HL-60/S4 treated with phorbol 12-myristate 13-acetate at 8.2 ng/mL for 4 days and 3 days (cell line): ENCODE measurements at regions not wholly inside any gene's neighbourhood (a gene's known extent, or its start where the extent isn't known, plus 50 kb on each side); places are given as distances from the start of the nearest gene placed in this dataset.

Experiments used
- in situ Hi-C: fragments of 300-500 bp; cut with MboI; formaldehyde crosslinking; loops from 2 replicates; pipeline ENCODE4 v1.15.0; 2022; ENCODE audit warnings: low sequenced_read_pairs

DNA sequence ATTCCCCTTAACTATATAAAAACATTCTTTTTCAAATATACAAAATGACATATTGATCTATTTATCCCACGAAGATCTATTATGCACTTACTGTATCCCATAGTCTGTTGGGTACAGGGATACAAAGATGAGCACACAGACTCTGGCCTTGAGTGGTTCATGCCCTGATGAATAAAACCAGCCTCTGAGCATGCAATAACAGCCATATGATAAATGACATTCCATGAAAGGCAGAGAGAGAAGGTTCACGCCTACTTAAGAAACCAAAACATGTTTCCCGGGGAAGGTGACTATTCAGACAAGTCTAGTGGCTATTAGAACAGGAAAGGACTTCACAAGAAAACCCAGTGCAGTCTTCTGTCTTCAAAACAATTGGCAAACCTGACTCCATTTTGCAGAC lies 406.2 kb upstream of the BRINP1 start:
- in situ Hi-C loops = no loop called here

DNA sequence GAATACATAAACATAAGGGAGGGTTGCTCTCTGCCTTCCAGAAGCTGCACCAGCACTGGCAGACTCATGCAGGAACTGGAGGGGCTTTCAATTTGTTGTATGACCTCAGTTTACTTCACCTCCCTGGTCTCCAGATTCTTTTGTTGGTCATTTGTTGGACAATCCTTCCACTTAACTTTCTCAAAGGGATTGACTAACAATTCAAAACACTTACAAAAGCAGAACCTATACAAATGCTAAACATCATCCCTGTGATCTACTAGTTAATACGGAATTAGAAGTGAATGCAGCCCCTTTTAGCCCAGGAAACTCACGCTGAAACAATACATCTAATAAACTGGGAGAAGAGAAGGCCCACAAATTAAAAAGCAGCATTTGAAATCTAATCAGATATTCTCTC lies 404.6 kb upstream of the BRINP1 start:
- in situ Hi-C loops = no loop called here

DNA sequence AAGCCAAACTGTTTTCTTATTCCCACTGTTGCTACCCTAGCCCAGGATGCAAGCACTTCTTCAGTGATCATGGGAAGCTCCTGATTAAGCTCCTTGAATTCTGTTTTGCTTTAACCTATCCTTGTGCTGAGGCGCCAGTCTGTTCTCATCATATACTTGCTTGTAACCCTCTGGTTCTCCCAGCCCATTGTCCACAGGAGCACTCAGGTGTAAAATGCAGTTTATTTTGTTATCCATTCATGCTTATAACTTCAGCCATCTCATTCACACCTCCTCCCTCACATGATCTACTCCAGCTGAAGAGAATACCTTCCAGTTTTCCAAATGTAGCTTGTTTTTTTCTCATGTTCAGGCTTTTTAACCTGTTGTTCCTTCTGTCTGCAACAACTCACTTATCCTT lies 402.1 kb upstream of the BRINP1 start:
- in situ Hi-C loops = no loop called here

DNA sequence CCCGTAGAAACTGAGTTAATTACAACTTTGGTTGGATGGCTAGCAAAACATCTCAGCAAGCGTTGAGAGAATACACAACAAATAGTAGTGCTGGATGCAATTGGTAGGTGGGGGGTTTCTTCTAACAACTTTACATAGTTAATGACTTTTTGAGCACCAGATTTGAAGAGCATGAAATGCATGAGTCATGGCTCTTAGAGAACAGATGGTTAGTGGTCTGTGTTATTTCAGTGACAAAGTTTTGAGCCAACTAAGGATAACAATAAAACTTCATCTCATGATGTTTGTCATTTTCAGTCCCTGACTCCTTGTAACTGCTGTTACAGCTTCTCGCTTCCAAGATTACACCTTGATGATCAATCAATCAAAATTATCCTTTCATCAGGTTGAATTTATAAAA lies 399.0 kb upstream of the BRINP1 start:
- in situ Hi-C loops = no loop called here

DNA sequence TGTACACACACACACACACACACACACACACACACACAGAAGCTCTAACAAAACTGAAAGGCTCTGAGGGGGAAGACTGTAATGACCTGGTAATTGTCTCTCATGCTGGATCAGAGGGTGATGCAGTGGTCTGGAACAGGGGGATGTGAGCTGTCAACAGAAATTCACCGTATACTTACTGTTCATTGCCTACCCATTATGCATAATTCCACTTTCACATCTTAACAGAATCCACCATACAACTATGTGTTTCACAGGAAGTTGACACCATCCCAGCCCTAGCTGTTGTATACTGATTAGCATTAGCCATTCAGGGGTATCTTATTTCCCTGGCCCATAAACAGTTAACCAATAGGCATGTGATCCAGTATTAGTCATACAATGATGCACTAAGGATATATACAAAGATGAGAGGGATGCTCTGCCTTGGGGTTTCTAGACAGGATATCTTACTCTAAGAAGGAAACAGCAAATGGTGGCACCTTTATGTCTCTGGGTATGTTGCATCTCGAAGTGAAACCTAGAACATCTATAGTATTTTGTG lies 396.5 kb upstream of the BRINP1 start:
- in situ Hi-C loops = no loop called here

DNA sequence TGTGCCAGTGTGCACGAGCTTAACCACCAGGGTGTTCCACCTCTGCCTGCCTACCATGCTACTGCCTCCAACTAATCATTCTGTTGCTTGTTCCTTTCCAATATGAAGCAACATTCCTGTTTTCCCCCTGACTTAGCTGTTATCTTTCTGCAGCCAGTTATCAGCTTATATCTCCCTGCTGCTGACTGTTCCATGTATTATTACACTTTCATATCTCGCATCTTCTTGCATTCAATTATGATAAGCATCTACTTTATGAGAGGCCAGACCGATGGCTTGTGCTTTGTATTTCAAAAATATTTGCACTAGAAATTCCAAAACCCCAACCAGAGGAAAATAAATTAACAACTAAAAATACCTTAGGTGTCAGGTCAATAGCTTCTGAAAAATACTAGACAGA lies 394.0 kb upstream of the BRINP1 start:
- in situ Hi-C loops = no loop called here

DNA sequence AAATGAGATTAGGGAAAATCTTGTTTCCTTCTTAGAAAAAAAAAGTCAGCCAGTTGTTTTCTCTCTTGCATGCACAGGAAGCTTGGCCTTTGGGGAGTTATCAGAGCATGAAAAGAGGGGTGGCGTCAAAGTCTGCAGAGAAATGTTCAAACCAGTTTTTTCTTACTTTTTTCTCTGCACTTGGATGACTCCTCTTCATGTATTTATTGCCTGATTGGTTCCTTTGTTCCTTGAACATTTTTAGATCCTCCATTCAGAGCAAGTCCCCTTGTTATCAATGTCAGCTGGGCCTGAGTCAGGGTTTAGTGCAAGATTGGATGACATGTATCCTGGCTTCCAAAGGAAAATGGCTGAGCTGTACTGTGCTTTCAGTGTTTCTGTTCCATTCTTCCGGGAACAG lies 392.6 kb upstream of the BRINP1 start:
- in situ Hi-C loops = no loop called here

DNA sequence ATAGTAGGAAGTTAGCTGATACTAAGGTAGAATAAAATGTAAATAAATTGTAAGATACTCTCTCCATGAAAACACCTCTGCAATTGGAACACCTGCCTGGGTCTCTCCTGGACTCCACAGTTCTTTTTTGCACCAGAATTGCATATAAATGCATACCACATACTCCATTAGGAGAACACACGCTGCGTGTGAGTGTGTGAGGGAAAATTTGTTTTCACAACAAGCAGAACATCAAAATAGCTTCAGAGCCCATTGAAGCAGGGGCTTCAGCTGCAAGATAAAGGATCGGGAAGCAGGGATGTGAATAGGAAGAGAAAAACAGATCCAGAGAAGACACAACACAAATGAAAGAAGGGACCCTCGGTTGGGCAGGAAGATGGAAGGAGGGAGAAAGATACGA lies 389.8 kb upstream of the BRINP1 start:
- in situ Hi-C loops = no loop called here

DNA sequence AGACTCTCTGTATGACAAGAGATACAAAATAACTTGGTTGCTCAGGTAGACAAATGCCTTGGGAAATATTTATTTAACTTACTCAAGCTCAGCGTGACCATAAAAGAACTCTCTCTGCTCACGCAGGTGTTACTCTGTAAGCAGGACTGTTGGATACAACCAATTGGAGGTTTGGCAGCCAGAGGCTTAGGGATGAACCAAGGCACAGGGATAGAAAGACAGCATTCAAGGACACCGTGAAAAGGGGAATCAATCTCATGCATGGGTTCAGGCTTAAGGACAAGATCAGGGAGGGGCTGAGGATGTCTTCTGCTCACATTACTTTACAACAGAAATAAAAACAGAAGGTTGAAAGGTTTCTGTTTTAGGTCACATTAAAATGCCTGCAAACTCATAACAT lies 389.0 kb upstream of the BRINP1 start:
- in situ Hi-C loops = no loop called here

DNA sequence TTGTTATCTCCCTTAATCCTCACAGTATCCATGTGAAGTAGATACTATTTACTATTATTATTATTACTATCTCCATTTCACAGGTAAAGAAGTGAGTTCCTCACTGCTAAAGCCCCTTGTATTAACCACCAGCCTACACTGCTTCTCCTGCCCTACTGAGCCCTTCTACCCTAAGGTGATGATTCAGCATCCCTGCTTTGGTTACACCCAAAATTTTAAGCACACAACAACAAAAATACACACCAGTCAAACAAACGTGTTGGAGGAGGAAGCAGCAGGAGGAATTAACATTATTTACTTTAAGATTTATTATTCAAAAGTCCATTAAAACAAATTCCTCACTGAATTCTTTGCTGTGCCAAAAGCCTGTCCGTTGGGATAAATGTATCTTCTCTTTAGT lies 370.2 kb upstream of the BRINP1 start:
- in situ Hi-C loops = no loop called here

DNA sequence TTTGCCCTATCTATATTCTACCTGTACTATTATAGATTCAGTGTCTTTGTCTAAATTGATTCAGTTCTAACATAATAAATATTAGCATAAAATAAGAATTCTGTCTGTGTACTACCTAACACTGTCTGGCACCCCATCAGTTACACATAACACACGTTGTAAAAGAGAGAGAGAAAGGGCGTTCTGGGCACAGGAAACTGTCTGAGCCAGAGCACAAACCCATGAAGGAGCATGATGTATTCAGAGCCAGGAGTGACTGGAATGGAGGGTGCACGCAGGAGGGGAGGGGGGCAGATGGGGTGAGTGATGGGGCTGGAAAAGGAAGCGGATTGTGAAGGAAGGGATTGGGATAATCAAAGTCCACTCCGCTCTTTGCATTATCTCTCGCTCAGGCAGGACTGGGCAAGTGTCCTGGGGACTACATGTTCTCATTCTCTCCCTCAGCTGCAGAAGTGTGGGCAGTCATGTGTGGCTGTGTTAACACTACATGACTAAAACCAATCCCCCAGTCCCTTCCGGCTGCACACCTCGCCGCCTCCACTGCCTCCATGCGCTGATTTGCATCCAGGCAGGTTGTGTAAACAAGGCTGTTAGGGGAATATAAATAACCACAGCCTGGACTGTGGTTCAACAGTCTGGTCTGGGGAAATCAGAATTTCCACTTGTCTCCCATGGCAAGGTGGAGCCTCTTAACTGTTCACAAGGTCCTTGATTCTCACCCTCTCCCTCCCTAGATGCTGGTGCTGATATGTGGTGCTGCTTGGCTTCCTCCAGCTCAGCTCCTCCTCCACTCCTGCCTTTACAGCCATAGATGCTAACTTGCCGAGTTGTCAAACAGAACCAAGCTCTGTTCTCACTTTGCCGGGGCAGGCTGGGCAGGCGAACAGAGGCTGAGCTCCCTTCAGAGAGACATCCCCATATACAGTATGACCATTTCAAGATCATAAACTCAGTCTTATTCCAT lies 367.5 kb upstream of the BRINP1 start:
- in situ Hi-C loops = no loop called here

DNA sequence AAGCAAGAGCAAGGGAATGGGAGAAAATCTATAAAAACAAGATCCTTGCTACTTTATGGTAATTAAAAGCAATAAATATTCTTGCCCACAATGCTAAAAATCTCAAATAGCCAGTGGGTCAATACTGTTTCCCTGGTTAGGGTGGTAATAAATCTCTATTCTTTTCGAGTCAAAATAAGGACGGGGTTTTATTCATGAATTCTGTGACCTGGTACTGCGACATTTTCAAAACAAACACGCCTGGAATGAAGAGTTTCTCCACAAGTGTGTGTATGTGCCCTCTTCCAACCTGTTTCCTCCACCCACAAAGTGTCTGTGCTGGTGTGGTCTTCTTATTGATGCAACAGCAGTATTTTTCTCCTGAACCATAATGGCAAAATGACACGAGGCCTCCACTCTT lies 358.8 kb upstream of the BRINP1 start:
- in situ Hi-C loops = no loop called here

DNA sequence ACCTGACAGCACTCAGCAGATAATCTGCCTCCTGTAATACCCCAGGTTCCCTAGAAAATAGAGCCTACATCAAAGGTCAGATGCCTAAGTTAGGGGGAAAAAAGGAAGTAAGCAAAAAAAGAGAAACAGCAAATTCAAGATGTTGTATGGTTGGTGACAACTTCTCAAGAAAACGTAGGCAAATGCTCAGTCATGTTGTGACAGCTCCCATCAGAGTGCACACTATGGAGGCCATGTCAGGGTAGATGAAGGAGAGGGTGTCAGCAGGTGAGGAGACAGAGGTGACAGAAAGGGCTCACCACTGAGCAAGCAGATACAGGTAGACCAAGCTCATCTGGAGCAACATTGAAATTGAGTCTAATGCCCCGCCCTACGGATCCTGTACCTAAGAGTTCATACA lies 356.8 kb upstream of the BRINP1 start:
- in situ Hi-C loops = no loop called here

DNA sequence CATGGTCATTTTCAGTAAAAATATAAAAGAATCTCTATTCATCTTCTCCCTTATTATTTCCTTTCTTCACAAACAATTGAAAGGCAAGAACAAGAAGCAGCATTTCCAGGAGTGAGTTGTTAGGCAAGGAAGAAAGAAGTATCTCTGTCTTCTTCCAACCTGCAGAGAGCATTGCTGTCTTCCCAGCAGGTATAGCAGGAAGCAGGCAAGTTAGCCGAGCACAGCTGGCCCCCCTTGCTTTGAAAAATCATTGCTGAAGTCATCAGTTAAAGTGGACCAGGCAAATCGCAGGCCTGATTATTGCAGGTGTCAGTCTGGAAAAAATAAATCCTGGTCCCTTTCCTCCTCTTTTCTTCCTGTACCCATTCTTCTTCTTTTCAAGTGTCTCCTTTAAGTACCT lies 353.1 kb upstream of the BRINP1 start:
- in situ Hi-C loops = no loop called here

DNA sequence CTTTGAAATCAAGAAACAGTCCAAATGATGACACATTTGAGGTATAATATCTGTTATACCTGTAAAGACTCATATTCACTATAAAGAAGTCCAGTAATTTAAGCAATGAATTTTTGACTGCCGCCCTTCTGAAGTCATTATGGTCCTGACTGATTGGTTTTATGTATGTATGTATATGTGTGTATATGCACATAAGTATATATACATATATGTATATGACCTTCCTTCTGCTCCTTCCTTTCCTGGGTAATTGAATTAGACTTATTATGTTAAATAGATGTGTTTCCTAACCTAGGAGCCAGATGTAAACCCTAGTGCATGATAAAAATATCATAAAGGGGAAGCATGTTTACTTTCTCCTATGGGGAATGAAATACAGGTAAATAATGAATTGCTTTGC lies 343.1 kb upstream of the BRINP1 start:
- in situ Hi-C loops = no loop called here

DNA sequence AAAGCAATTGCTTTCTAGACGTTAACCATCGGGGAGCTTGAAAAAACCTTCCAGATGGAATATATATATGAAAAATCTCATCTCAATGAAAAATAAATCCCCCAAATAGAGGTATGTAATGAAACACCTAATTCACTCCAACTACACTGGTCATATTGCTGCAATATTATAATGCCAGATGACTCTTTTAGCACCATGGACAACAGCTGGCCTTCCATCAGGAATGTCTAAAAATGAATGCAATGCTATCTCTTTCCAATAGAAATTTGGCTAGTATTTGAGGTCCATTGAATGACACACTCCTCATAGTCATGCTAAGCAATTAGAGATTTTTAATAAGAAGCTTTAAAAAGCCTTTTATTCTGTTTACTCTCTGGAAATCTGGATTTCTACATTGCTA lies 340.2 kb upstream of the BRINP1 start:
- in situ Hi-C loops = no loop called here

DNA sequence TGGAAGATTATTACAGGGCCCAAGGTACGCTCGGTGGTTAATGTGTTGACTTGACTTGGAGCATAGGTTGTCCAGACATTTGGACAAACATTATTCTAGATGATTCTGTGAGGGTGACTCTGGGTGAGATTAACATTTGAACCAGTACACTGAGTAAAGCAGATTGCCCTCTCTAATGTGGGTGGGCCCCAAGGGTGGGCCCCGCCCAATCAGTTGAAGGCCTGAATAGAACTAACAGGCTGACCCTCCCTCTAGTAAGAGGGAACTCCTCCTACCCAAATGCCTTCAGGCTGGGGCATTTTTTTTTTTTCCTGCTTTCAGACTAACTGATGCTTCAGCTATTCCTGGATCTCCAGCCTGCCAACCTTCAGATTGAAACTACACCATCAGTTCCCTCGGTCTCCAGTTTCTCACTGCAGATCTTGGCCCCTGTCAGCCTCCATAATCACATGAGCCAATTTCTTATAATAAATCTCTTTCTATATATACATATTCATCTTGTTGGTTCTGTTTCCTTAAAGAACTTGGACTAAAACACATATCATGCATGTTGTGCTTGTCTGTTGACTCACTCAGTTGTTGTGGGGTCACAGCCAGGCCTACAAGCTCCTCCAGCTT lies 338.1 kb upstream of the BRINP1 start:
- in situ Hi-C loops = no loop called here

DNA sequence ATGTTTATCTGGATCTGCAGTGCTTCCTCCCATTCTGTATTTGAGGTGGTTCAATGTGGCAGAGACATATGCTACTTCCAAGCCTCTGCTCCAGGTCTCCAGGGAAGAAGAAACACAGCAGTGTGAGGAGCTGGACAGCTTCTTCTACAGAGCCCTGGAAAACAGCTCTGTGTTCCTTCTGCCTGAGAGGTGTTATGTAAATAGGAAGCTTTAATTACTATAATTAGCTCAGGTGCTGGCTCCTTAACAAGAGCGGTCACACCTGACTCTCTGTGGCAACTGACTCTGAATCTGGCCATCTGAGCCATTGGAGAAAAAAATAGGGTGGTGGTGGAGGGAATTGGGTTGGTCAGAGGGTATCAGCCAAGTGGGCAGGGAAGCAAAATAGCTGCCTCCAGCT lies 332.4 kb upstream of the BRINP1 start:
- in situ Hi-C loops = no loop called here

DNA sequence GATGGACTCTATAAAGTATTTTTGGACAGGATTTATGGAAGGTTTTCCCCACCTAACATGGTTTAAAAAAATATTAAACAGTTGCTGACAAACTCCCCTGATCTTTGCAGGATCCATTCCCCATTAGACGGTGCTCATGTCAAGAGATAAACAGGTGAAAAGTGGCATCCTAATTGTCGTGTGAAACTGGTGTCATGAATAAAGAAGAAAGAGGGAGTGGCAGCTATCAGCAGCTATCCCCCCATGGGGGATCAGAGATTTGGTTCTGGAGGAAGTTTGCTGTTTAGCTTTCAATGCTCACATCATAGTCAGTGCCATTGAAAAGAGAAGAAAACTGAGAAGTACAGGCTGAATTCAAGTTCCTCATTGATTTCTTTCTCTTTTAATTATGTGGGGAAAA lies 329.3 kb upstream of the BRINP1 start:
- in situ Hi-C loops = no loop called here

DNA sequence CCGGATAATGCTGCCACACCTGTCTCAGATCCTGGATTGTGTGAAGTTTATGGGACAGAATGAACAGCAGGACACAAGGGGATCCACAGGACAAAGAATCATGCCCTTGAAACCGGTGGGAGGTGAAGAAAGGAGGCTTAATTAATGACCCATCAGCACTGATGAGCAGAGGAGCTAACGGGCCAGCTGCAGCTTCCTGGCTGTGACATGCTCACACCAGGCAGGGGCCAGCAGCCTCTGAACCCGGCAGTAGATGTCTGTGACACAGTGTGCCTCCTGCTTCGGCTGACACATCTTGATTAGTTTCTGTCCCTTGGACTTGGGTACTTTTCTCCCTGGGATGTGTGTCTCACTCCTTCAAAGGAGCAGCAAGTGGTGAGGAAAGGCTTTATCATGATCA lies 328.8 kb upstream of the BRINP1 start:
- in situ Hi-C loops = no loop called here

DNA sequence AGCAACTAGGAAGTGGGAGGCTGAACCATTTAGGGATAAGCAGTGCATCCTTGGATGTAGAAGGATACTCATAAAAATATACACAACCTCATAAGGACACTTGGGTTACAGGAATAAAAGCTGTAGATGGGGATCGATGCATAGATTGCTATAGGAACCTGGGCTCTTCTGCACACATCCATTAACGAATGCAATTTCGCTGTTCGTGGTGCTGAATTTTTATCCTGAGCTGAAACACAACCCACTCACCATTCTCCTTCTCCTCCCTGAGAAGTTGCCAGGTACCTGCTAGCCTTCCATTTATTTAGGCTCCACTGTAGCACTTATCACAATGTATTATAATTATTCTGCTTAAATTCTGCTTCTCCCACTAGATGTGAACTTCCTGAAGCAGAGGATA lies 320.6 kb upstream of the BRINP1 start:
- in situ Hi-C loops = no loop called here

DNA sequence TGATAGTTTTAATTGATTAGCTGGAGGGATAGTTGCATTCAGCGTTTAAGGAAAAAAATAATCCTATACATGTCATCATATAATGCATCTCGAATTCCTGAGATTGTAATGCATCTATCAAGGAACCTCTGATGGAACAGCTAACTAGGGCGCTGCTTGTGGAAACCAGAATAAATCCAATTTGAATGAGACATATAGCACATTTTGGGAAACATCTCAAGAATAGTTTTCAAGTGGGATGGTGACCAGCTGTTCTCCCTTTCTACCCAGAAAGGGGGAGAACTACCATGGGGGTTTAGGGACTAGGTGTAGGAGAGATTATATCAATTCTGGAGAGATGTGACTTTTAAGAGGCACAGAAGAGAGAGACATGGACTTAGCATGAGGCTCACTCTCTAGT lies 319.3 kb upstream of the BRINP1 start:
- in situ Hi-C loops = no loop called here
